HepG2 (cell line): ENCODE measurements at regions not wholly inside any gene's neighbourhood (a gene's known extent, or its start where the extent isn't known, plus 50 kb on each side); places are given as distances from the start of the nearest gene placed in this dataset.

Experiments used
- ATAC-seq: fragments of 200-7000 bp; cut with Tn5 transposase; 3 replicates; pipeline ENCODE4 v1.9.1; 2020; ENCODE audit warnings: mild to moderate bottlenecking, moderate library complexity
- BruUV-seq: library from RNA; stranded (reverse); fragments of 400-500 nt; replicated peaks from 2 replicates; lab custom pipeline; 2021; lab: Mats Ljungman, UMichigan
- CTCF ChIA-PET: fragments of 300-600 bp; formaldehyde crosslinking; extraction: SDS; loops from one replicate; lab custom pipeline; 2021; ENCODE audit warnings: low total read pairs, inconsistent platforms, low intra/inter-chr PET ratio; lab: Yijun Ruan, JAX
- POLR2A ChIA-PET: fragments of 350-600 bp; sonication (Branson Sonifier 250); formaldehyde crosslinking; loops from one replicate; lab custom pipeline; 2020; ENCODE audit warnings: antibody characterized with exemption, inconsistent platforms; lab: Yijun Ruan, JAX
- DNase-seq: peaks from one replicate; pipeline ENCODE4 v3.0.0-alpha.2; 2015; ENCODE audit warnings: low spot score
- FAIRE-seq: peaks from 3 replicates; lab custom pipeline; 2011; peaks lifted over from hg19 to GRCh38; lab: Jason Lieb, UNC
- H2AFZ ChIP-seq: one replicate; pipeline ENCODE4 v1.6.1; 2011; ENCODE audit warnings: low read length, inconsistent platforms
- H3K27ac ChIP-seq: fragments of 300-600 bp; 3 replicates; pipeline ENCODE4 v1.8.0; 2011; ENCODE audit warnings: mixed run types, mild to moderate bottlenecking, mixed read lengths, low read length, inconsistent platforms; ENCODE audit not compliant: insufficient read depth; ENCODE audit errors: extremely low read length
- H3K27me3 ChIP-seq, 2 experiments: fragments of 200-600 bp in 1 of 2; 2 replicates in 1 of 2; 3 replicates in 1 of 2; pipeline versions ENCODE4 v1.6.0 to v1.8.0; 2011; ENCODE audit warnings: low read length in 2 of 2, mild to moderate bottlenecking in 2 of 2, moderate library complexity in 2 of 2, inconsistent platforms in 1 of 2; ENCODE audit not compliant: insufficient read depth in 2 of 2, control insufficient read depth in 1 of 2
- H3K36me3 ChIP-seq, 2 experiments: fragments of 200-600 bp in 1 of 2; replicated peaks in 1 of 2; 2 replicates in 1 of 2; 3 replicates in 1 of 2; pipeline versions ENCODE4 v1.5.1 to v1.8.0; 2011; ENCODE audit warnings: low read length in 2 of 2, inconsistent platforms in 1 of 2; ENCODE audit not compliant: insufficient read depth in 2 of 2, control insufficient read depth in 1 of 2
- H3K4me1 ChIP-seq: 2 replicates; pipeline ENCODE4 v1.5.1; 2012; ENCODE audit warnings: low read length, inconsistent platforms; ENCODE audit not compliant: insufficient read depth
- H3K4me2 ChIP-seq: 2 replicates; pipeline ENCODE4 v1.6.0; 2011; ENCODE audit warnings: low read depth, low read length, inconsistent platforms
- H3K4me3 ChIP-seq, 3 experiments: fragments of 200-600 bp in 1 of 3; sonication (generic), shearing (Covaris generic) in 1 of 3; replicated peaks in 1 of 3; 2 replicates each; pipeline ENCODE4 v1.5.1; 2011 to 2016; ENCODE audit warnings: low read length in 3 of 3, inconsistent platforms in 2 of 3, low read depth in 2 of 3, mild to moderate bottlenecking in 2 of 3, control low read depth in 1 of 3, mixed read lengths in 1 of 3; ENCODE audit not compliant: insufficient read depth in 1 of 3
- H3K79me2 ChIP-seq: one replicate; pipeline ENCODE4 v1.6.1; 2011; ENCODE audit warnings: low read length, inconsistent platforms; ENCODE audit not compliant: insufficient read depth
- H3K9ac ChIP-seq: 2 replicates; pipeline ENCODE4 v1.6.0; 2011; ENCODE audit warnings: mild to moderate bottlenecking, low read depth, low read length, inconsistent platforms; ENCODE audit not compliant: insufficient read depth
- H3K9me3 ChIP-seq: 2 replicates; pipeline ENCODE4 v1.5.1; 2012; ENCODE audit warnings: mild to moderate bottlenecking, low read length
- H4K20me1 ChIP-seq: 2 replicates; pipeline ENCODE4 v1.6.0; 2011; ENCODE audit warnings: inconsistent platforms, mild to moderate bottlenecking, low read length, moderate library complexity; ENCODE audit not compliant: insufficient read depth
- ATF7 ChIP-seq, 2 experiments: fragments of 450-650 bp in 1 of 2; sonication (generic) in 1 of 2; formaldehyde crosslinking in 1 of 2; IDR thresholded peaks; 2 replicates each; pipeline versions ENCODE4 v1.4.0 to v1.6.1; 2016 to 2020; ENCODE audit warnings: antibody characterized with exemption in 1 of 2, mild to moderate bottlenecking in 1 of 2, missing genetic modification reagents in 1 of 2
- MEIS1 ChIP-seq: sonication (generic); formaldehyde crosslinking; IDR thresholded peaks from 2 replicates; pipeline ENCODE4 v1.9.0; 2021; ENCODE audit warnings: mild to moderate bottlenecking, missing genetic modification reagents, moderate library complexity, borderline replicate concordance
- YY1 ChIP-seq: IDR thresholded peaks from 2 replicates; pipeline ENCODE4 v1.6.1; 2011; ENCODE audit warnings: low read length, low read depth, moderate library complexity, mild to moderate bottlenecking; ENCODE audit not compliant: insufficient read depth, insufficient replicate concordance
- ZBTB7B ChIP-seq: sonication (generic); formaldehyde crosslinking; IDR thresholded peaks from 2 replicates; pipeline ENCODE4 v1.4.0; 2020; ENCODE audit warnings: missing genetic modification reagents
- ZFP36 ChIP-seq: fragments of 150-350 bp; IDR thresholded peaks from 2 replicates; pipeline ENCODE4 v1.6.1; 2018; ENCODE audit warnings: borderline replicate concordance, low read length, low read depth; ENCODE audit not compliant: partially characterized antibody
- WGBS: methylation state at CpG from one replicate; pipeline ENCODE4 v1.1.6; 2017; ENCODE audit warnings: low lambda C conversion rate; 5-methylcytosine and 5-hydroxymethylcytosine counted together
- in situ Hi-C: cut with HindIII; loops from 2 replicates; pipeline ENCODE4 v1.10.0; 2017; ENCODE audit warnings: low pct_unique_long_range_greater_than_20kb; ENCODE audit not compliant: extremely low pct_ligation_motif_present
- intact Hi-C: fragments of 100-400 bp; cut with micrococcal nuclease; formaldehyde crosslinking; loops from one replicate; pipeline ENCODE4 v1.10.0; 2022; ENCODE audit not compliant: unreplicated experiment
- TF ChIP-seq, protein P1 (sequence below): sonication (generic); formaldehyde crosslinking; IDR thresholded peaks from 2 replicates; pipeline ENCODE4 v1.9.0; 2021; ENCODE audit warnings: missing genetic modification reagents, borderline replicate concordance

DNA sequence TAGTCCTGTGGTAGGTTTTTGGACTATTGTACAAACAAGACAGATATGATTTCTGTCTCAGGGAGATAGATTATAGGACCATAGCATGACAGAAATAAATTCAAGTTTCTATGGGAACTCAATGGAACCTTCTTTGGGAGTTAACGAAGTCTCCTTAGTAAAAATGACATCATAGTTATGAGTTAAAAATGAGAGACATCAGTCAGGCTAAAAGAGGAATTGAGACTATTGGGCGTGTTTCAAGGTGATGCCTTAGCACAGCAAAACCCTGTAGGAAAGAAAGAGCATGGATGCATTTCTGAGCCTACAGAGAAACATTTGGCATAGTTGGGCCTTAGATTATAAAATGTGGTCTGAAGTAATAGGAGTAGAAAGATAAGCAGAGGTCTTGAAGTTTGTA, 1909.1 kb upstream of the PCDH7 start:
- peaks cover 78% of the 10 kb centered on the region for H3K9me3 ChIP-seq
- no peaks in the 10 kb centered on the region for H3K36me3 ChIP-seq
- FAIRE-seq (no peak), ATAC-seq (no peak), DNase-seq (no peak)
- ChIA-PET CTCF (no interaction called here), POLR2A (no interaction called here)
- H2AFZ ChIP-seq: no peak overlapping the region
- no peak for TF ChIP-seq YY1
- TF ChIP-seq ATF7 (IDR thresholded peaks at IDR 0.05): peak; percentile 74
- no peak for TF ChIP-seq ATF7 (CRISPR knock-in tag; IDR thresholded peaks at IDR 0.05)
- no peaks in the 10 kb centered on the region for H3K4me1 ChIP-seq
- BruUV-seq: no TSS peak
- no peak overlapping the region for H3K4me3 ChIP-seq
- H3K27me3 ChIP-seq: no peaks in the 10 kb centered on the region
- in situ Hi-C loops: no loop called here
- no peak overlapping the region for H3K9ac ChIP-seq
- intact Hi-C loops: no loop called here
- H3K79me2 ChIP-seq: no peaks in the 10 kb centered on the region
- no peak overlapping the region for H3K27ac ChIP-seq
- 3% methylated on average over 2 of the region's 2 CpGs for WGBS
- H3K4me2 ChIP-seq: no peak overlapping the region
- no peaks in the 10 kb centered on the region for H4K20me1 ChIP-seq

GRCh38 chr4:28822163-28822562, 1898.0 kb upstream of the PCDH7 start:
- Histone ChIP-seq H3K4me2 (no peak overlapping the region), H2AFZ (no peak overlapping the region), H3K4me1 (no peaks in the 10 kb centered on the region)
- ATAC-seq (no peak), FAIRE-seq (no peak)
- TF ChIP-seq ZFP36 (no peak), MEIS1 (CRISPR knock-in tag) (no peak), ZBTB7B (CRISPR knock-in tag) (no peak)
- TF ChIP-seq, protein P1, sequence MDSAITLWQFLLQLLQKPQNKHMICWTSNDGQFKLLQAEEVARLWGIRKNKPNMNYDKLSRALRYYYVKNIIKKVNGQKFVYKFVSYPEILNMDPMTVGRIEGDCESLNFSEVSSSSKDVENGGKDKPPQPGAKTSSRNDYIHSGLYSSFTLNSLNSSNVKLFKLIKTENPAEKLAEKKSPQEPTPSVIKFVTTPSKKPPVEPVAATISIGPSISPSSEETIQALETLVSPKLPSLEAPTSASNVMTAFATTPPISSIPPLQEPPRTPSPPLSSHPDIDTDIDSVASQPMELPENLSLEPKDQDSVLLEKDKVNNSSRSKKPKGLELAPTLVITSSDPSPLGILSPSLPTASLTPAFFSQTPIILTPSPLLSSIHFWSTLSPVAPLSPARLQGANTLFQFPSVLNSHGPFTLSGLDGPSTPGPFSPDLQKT (CRISPR knock-in tag): no peak
- TF ChIP-seq, all 625 proteins: peak for 0
- in situ Hi-C loops (no loop called here), intact Hi-C loops (no loop called here)
- Histone ChIP-seq H3K36me3 (no peaks in the 10 kb centered on the region), H3K79me2 (no peaks in the 10 kb centered on the region), H3K9ac (no peak overlapping the region), H4K20me1 (no peaks in the 10 kb centered on the region), H3K27me3 (no peaks in the 10 kb centered on the region; a peak in 1 of 5 replicates), H3K4me3 (no peak overlapping the region), H3K9me3 (peaks cover 86% of the 10 kb centered on the region), H3K27ac (no peak overlapping the region)
- ChIA-PET CTCF (no interaction called here), POLR2A (no interaction called here)
- DNase-seq: no peak
- BruUV-seq: no TSS peak
